Upper lobe of left lung (tissue), 6 donors: ENCODE measurements at regions not wholly inside any gene's neighbourhood (a gene's known extent, or its start where the extent isn't known, plus 50 kb on each side); places are given as distances from the start of the nearest gene placed in this dataset.

Experiments used
- ATAC-seq, 2 donors: fragments of 200-7000 bp; cut with Tn5 transposase; one replicate each; pipeline ENCODE4 v1.9.1; 2022; ENCODE audit warnings: mild to moderate bottlenecking in 2 of 2, moderate library complexity in 2 of 2; ENCODE audit not compliant: low FRiP score in 2 of 2
- DNase-seq, 2 donors: peaks; one replicate each; pipeline ENCODE4 v3.0.0-alpha.2; 2019 to 2020
- H3K27ac ChIP-seq, 4 donors: fragments of 200-600 bp; sonication (generic); one replicate each; pipeline ENCODE4 v1.5.1; 2016 to 2019
- H3K27me3 ChIP-seq, 4 donors: fragments of 200-600 bp; sonication (generic); one replicate each; pipeline ENCODE4 v1.5.1; 2017 to 2019
- H3K36me3 ChIP-seq, 4 donors: fragments of 200-600 bp; sonication (generic); one replicate each; pipeline ENCODE4 v1.5.1; 2016 to 2019
- H3K4me1 ChIP-seq, 4 donors: fragments of 200-600 bp; sonication (generic); one replicate each; pipeline ENCODE4 v1.5.1; 2018 to 2019
- H3K4me3 ChIP-seq, 4 donors: fragments of 200-600 bp; sonication (generic); one replicate each; pipeline ENCODE4 v1.5.1; 2017 to 2019; ENCODE audit warnings: mild to moderate bottlenecking in 2 of 4, moderate library complexity in 1 of 4
- H3K9me3 ChIP-seq, 4 donors: fragments of 200-600 bp; sonication (generic); one replicate each; pipeline ENCODE4 v1.5.1; 2018 to 2019
- CTCF ChIP-seq, 6 experiments: fragments of 450-650 bp in 4 of 6; fragments of 200-600 bp in 2 of 6; sonication (generic) in 2 of 6; IDR thresholded peaks; one replicate each; pipeline ENCODE4 v1.5.1; 2016 to 2019; ENCODE audit warnings: antibody characterized with exemption in 6 of 6
- EP300 ChIP-seq, 4 donors: sonication (generic); formaldehyde crosslinking; IDR thresholded peaks; one replicate each; pipeline ENCODE4 v1.5.1; 2017; ENCODE audit warnings: antibody characterized with exemption in 4 of 4, control low read depth in 2 of 4
- POLR2A ChIP-seq, 4 donors: fragments of 450-650 bp; IDR thresholded peaks; one replicate each; pipeline ENCODE4 v1.5.1; 2016 to 2017; ENCODE audit warnings: antibody characterized with exemption in 4 of 4, mild to moderate bottlenecking in 2 of 4
- POLR2AphosphoS5 ChIP-seq, 2 donors: sonication (generic); formaldehyde crosslinking; IDR thresholded peaks; one replicate each; pipeline ENCODE4 v1.5.1; 2017; ENCODE audit warnings: antibody characterized with exemption in 2 of 2
- WGBS, 2 donors: methylation state at CpG; one replicate each; pipeline ENCODE4 v1.1.5; 2017 to 2018; 5-methylcytosine and 5-hydroxymethylcytosine counted together
- donor health status: DM: no; HTN: no; CAD: no; lungs with moderate emphysema.
- donor health status: DM: no; HTN: yes; CAD: no; lungs with severe emphysema.

- TF ChIP-seq POLR2AphosphoS5 (IDR thresholded peaks at IDR 0.05) (no peak), POLR2A (IDR thresholded peaks at IDR 0.05) (no peak), EP300 (IDR thresholded peaks at IDR 0.05) (no peak), CTCF (IDR thresholded peaks at IDR 0.05) (no peak)
- ATAC-seq (no peak), DNase-seq (no peak)
- peaks cover 0 to 4% (median 0%) of the 10 kb centered on the region in 4 donors for H3K9me3 ChIP-seq
- 90 to 94% methylated on average over 2 to 3 of the region's 3 CpGs for WGBS, 2 donors
- H3K36me3 ChIP-seq = no peaks in the 10 kb centered on the region
- no peak overlapping the region for H3K4me3 ChIP-seq
- H3K27me3 ChIP-seq = no peaks in the 10 kb centered on the region
- no peaks in the 10 kb centered on the region for H3K4me1 ChIP-seq
- no peak overlapping the region for H3K27ac ChIP-seq
These were observed 114.0 kb upstream of the CCDC179 start for GRCh38 chr11:22974251-22974650.

DNA sequence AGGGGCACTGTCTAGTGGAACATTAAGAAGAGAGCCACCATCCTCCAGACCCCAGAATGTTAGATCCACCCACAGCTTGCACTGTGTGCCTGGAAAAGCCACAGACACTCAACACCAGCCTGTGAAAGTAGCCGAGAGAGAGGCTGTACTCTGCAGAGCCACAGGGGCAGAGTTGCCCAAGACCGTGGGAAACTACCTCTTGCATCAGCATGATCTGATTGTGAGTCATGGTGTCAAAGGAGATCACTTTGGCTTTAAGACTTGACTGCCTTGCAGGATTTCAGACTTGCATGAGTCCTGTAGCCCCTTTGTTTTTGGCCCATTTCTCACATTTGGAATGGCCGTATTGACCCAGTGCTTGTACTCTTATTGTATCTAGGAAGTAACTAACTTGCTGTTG lies 115.9 kb upstream of the CCDC179 start:
- peaks cover 0 to 4% (median 0%) of the 10 kb centered on the region in 4 donors for H3K9me3 ChIP-seq
- no peak overlapping the region for H3K27ac ChIP-seq
- TF ChIP-seq POLR2A (IDR thresholded peaks at IDR 0.05) (no peak), POLR2AphosphoS5 (IDR thresholded peaks at IDR 0.05) (no peak), CTCF (IDR thresholded peaks at IDR 0.05) (no peak), EP300 (IDR thresholded peaks at IDR 0.05) (no peak)
- WGBS, 2 donors = 76% methylated on average over 2 to 3 of the region's 3 CpGs
- DNase-seq = no peak
- H3K36me3 ChIP-seq = no peaks in the 10 kb centered on the region
- peak in 1 of 2 donors; percentile 36 for ATAC-seq
- H3K4me1 ChIP-seq = no peaks in the 10 kb centered on the region
- no peak overlapping the region for H3K4me3 ChIP-seq
- H3K27me3 ChIP-seq = no peaks in the 10 kb centered on the region

GRCh38 chr11:22982903-22983302 lies 122.6 kb upstream of the CCDC179 start:
- DNase-seq = no peak
- no peaks in the 10 kb centered on the region for H3K36me3 ChIP-seq
- no peak for TF ChIP-seq POLR2A (IDR thresholded peaks at IDR 0.05)
- TF ChIP-seq EP300 (IDR thresholded peaks at IDR 0.05) = no peak
- no peak for TF ChIP-seq CTCF (IDR thresholded peaks at IDR 0.05)
- no peak for TF ChIP-seq POLR2AphosphoS5 (IDR thresholded peaks at IDR 0.05)
- peak in 1 of 2 donors; percentile 90 for ATAC-seq
- 55 to 67% methylated on average over 4 of the region's 4 CpGs for WGBS, 2 donors
- no peaks in the 10 kb centered on the region for H3K4me1 ChIP-seq
- H3K4me3 ChIP-seq = no peak overlapping the region
- H3K27me3 ChIP-seq = no peaks in the 10 kb centered on the region
- H3K9me3 ChIP-seq = no peaks in the 10 kb centered on the region
- H3K27ac ChIP-seq = no peak overlapping the region

DNA sequence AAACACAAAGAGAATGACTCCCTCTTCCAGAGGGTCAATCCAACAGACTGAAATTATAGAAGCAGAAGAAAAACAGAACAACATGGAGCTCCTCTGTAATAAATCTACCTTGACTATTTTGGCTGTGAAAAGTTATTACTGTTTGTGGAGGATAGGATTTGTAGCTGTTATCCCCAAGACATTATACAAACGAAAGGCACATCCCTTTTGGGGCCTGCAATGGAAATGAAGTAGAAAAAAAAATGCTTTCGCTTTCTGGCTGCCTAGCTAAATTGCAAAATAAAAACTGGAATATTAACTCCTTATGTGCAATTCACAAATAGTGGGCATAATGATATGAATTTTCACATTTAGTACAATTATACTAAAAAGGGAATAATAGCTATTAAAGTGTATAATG lies 123.8 kb upstream of the CCDC179 start:
- Histone ChIP-seq H3K36me3 (no peaks in the 10 kb centered on the region), H3K9me3 (no peaks in the 10 kb centered on the region), H3K27ac (no peak overlapping the region), H3K4me1 (no peaks in the 10 kb centered on the region), H3K27me3 (no peaks in the 10 kb centered on the region), H3K4me3 (no peak overlapping the region)
- no peak for DNase-seq
- peak in 1 of 2 donors; percentile 9 for ATAC-seq
- 45 to 52% methylated on average over 2 of the region's 2 CpGs for WGBS, 2 donors
- TF ChIP-seq EP300 (IDR thresholded peaks at IDR 0.05) = no peak
- TF ChIP-seq POLR2A (IDR thresholded peaks at IDR 0.05) = no peak
- TF ChIP-seq CTCF (IDR thresholded peaks at IDR 0.05) = no peak

- H3K4me3 ChIP-seq = no peak overlapping the region
- 57 to 59% methylated on average over 1 of the region's 1 CpG for WGBS, 2 donors
- no peak for ATAC-seq
These were observed 129.1 kb upstream of the CCDC179 start for GRCh38 chr11:22989371-22989770.

More at GRCh38 chr11:22989371-22989770, 129.1 kb upstream of the CCDC179 start:
- H3K36me3 ChIP-seq = no peaks in the 10 kb centered on the region
- H3K9me3 ChIP-seq = peaks cover 4 to 17% (median 14%) of the 10 kb centered on the region in 4 donors
- no peaks in the 10 kb centered on the region for H3K27me3 ChIP-seq
- TF ChIP-seq POLR2A (IDR thresholded peaks at IDR 0.05) (no peak), POLR2AphosphoS5 (IDR thresholded peaks at IDR 0.05) (no peak), EP300 (IDR thresholded peaks at IDR 0.05) (no peak), CTCF (IDR thresholded peaks at IDR 0.05) (no peak)
- no peak overlapping the region for H3K27ac ChIP-seq
- DNase-seq = no peak
- no peaks in the 10 kb centered on the region for H3K4me1 ChIP-seq
